ENCODE measurements at regions not wholly inside any gene's neighbourhood (a gene's known extent, or its start where the extent isn't known, plus 50 kb on each side); places are given as distances from the start of the nearest gene placed in this dataset.

DNA sequence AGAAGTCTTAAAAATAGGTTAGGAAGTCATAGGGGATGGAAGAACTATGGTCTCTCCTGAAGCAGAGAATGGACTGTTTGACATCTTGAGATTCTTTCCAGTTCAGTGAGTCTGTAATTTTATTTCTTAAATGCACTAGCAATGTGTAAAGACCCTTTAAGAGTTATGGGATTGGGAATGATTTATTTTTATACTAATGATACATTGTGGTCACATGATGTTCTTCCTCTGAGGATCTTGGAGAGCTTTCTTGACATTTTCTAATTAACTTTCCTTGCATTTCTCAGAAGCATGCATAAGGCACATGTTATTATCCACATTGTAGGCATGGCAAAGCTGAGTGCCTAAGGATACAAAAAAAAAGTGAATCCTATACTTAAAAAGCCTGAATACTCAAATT is 507.6 kb upstream of the NRSN1 start:
- no peak overlapping the region for H3K9ac ChIP-seq (ENCODE audit: low read depth, low read length)
- POLR2A ChIA-PET (ENCODE audit: unreplicated experiment), result no interaction called here
- DNase-seq (no peak), ATAC-seq (ENCODE audit: low read depth) (no peak)
- H3K27me3 ChIP-seq (ENCODE audit: control insufficient read depth, insufficient read depth, low read length), result no peaks in the 10 kb centered on the region
- CTCF ChIA-PET, result no interaction called here
- H3K79me1 ChIP-seq (ENCODE audit: low read depth in 1 of 2, low read length in 2 of 2), result no peaks in the 10 kb centered on the region
- no peak overlapping the region for H2BK15ac ChIP-seq (ENCODE audit: low read depth, low read length)
- H3K4ac ChIP-seq (ENCODE audit: low read depth, low read length), result no peak overlapping the region
- dilution Hi-C loops (cut with HindIII; ENCODE audit: low sequenced_read_pairs, unreplicated experiment), result no loop called here
- H2BK20ac ChIP-seq (ENCODE audit: low read depth, low read length), result no peak overlapping the region
- H3K27ac ChIP-seq (ENCODE audit: insufficient read depth, low read length), result no peak overlapping the region
- no peak overlapping the region for H3K56ac ChIP-seq (ENCODE audit: extremely low read depth, insufficient read depth, low read length)
- no peak overlapping the region for H3K18ac ChIP-seq (ENCODE audit: low read depth, low read length)
- TF ChIP-seq RFX5 (IDR thresholded peaks at IDR 0.05; ENCODE audit: low read depth, low read length), result no peak
- TF ChIP-seq CEBPB (IDR thresholded peaks at IDR 0.05; ENCODE audit: low read depth, low read length), result no peak
- TF ChIP-seq, protein P1, sequence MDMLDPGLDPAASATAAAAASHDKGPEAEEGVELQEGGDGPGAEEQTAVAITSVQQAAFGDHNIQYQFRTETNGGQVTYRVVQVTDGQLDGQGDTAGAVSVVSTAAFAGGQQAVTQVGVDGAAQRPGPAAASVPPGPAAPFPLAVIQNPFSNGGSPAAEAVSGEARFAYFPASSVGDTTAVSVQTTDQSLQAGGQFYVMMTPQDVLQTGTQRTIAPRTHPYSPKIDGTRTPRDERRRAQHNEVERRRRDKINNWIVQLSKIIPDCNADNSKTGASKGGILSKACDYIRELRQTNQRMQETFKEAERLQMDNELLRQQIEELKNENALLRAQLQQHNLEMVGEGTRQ (IDR thresholded peaks at IDR 0.05; ENCODE audit: low read depth, low read length), result no peak
- no peak for TF ChIP-seq BHLHE40 (IDR thresholded peaks at IDR 0.05; ENCODE audit: low read depth, low read length)
- no peak for TF ChIP-seq FOS (IDR thresholded peaks at IDR 0.05; ENCODE audit: low read depth, low read length)
- no peak for TF ChIP-seq MAFK (IDR thresholded peaks at IDR 0.05; ENCODE audit: low read depth, low read length)
- TF ChIP-seq RAD21 (IDR thresholded peaks at IDR 0.05; ENCODE audit: low read length), result no peak
- TF ChIP-seq CHD1 (IDR thresholded peaks at IDR 0.05; ENCODE audit: low read depth, low read length), result no peak
- TF ChIP-seq MXI1 (IDR thresholded peaks at IDR 0.05; ENCODE audit: borderline replicate concordance, low read depth, low read length), result no peak
- TF ChIP-seq SMC3 (IDR thresholded peaks at IDR 0.05; ENCODE audit: low read depth, low read length), result no peak
- no peak for TF ChIP-seq NFE2L2 (IDR thresholded peaks at IDR 0.05; ENCODE audit: low read depth, low read length)
- TF ChIP-seq POLR2A (IDR thresholded peaks at IDR 0.05; ENCODE audit: low read depth, low read length), result no peak
- H2BK120ac ChIP-seq (ENCODE audit: low read depth, low read length), result no peak overlapping the region
- no peaks in the 10 kb centered on the region for H3K36me3 ChIP-seq (ENCODE audit: control insufficient read depth, insufficient read depth, low read length)
- no peak overlapping the region for H4K8ac ChIP-seq (ENCODE audit: low read depth in 2 of 2, low read length in 2 of 2)
- H2AK5ac ChIP-seq (ENCODE audit: low read depth, low read length), result no peak overlapping the region
- H3K9me3 ChIP-seq (ENCODE audit: control insufficient read depth, insufficient read depth, low read length), result no peaks in the 10 kb centered on the region; the same call in 1 of the 2 replicates
- intact Hi-C loops (cut with micrococcal nuclease), result loop anchor here (10.0 kb wide), 1 partner anchor 144 kb away; no protein-coding TSS in a partner anchor
- no peaks in the 10 kb centered on the region for H3K4me1 ChIP-seq (ENCODE audit: control insufficient read depth, insufficient read depth, low read length)
- H3K9me1 ChIP-seq (ENCODE audit: insufficient read depth, low read length), result no peaks in the 10 kb centered on the region
- no peak overlapping the region for H4K91ac ChIP-seq (ENCODE audit: insufficient read depth, low read depth, low read length)
- H4K20me1 ChIP-seq (ENCODE audit: insufficient read depth, low read length), result no peaks in the 10 kb centered on the region
- no peak overlapping the region for H4K5ac ChIP-seq (ENCODE audit: low read depth, low read length)
- no peak overlapping the region for H3K14ac ChIP-seq (replicated peaks; ENCODE audit: low read depth, low read length)
- H3K4me3 ChIP-seq (ENCODE audit: insufficient read depth, low read depth, low read length), result no peak overlapping the region
- no peak overlapping the region for H2AFZ ChIP-seq (replicated peaks; ENCODE audit: low read length, poor library complexity)
- no peak overlapping the region for H3K4me2 ChIP-seq (ENCODE audit: low read depth, low read length)
- no peak overlapping the region for H3K23ac ChIP-seq (ENCODE audit: low read depth, low read length)
- no peak overlapping the region for H2BK5ac ChIP-seq (ENCODE audit: low read depth, low read length, poor library complexity, severe bottlenecking)
- BruUV-seq (replicated peaks), result no TSS peak
- H2AK9ac ChIP-seq (replicated peaks; ENCODE audit: low read depth, low read length, poor library complexity), result no peak overlapping the region
- in situ Hi-C loops (cut with MboI; ENCODE audit: low sequenced_read_pairs), result no loop called here
